GM12878 (cell line): ENCODE measurements at regions not wholly inside any gene's neighbourhood (a gene's known extent, or its start where the extent isn't known, plus 50 kb on each side); places are given as distances from the start of the nearest gene placed in this dataset.

Experiments used
- ATAC-seq: fragments of 200-7000 bp; cut with Tn5 transposase; 3 replicates; pipeline ENCODE4 v1.9.1; 2020; ENCODE audit warnings: mild to moderate bottlenecking, moderate library complexity
- BruUV-seq: library from RNA; stranded (reverse); fragments of 400-500 nt; replicated peaks from 2 replicates; lab custom pipeline; 2021; lab: Mats Ljungman, UMichigan
- CTCF ChIA-PET: fragments of 300-600 bp; sonication (Branson Sonifier 250); formaldehyde crosslinking; extraction: SDS; loops from one replicate; lab custom pipeline; 2021; ENCODE audit warnings: inconsistent platforms; lab: Yijun Ruan, JAX
- POLR2A ChIA-PET: fragments of 350-600 bp; formaldehyde crosslinking; extraction: SDS; loops from one replicate; lab custom pipeline; 2021; ENCODE audit warnings: inconsistent platforms; lab: Charles Lee
- RAD21 ChIA-PET: fragments of 300-600 bp; sonication (Branson Sonifier 250); formaldehyde crosslinking; loops from one replicate; lab custom pipeline; 2023; ENCODE audit warnings: antibody characterized with exemption; ENCODE audit not compliant: unreplicated experiment; lab: Charles Lee
- SMC1A ChIA-PET: fragments of 300-600 bp; sonication (Branson Sonifier 250); formaldehyde crosslinking; loops from one replicate; lab custom pipeline; 2023; ENCODE audit not compliant: unreplicated experiment, uncharacterized antibody; lab: Charles Lee
- DNase-seq: peaks from one replicate; pipeline ENCODE4 v3.0.0-alpha.2; 2011; ENCODE audit warnings: low read depth, low spot score
- FAIRE-seq: peaks from 3 replicates; lab custom pipeline; 2011; peaks lifted over from hg19 to GRCh38; lab: Jason Lieb, UNC
- H2AFZ ChIP-seq: 2 replicates; pipeline ENCODE4 v1.6.0; 2011; ENCODE audit warnings: low read depth, low read length, control low read depth; ENCODE audit not compliant: control insufficient read depth
- H3K27ac ChIP-seq: 2 replicates; pipeline ENCODE4 v1.5.1; 2011; ENCODE audit warnings: control low read depth; ENCODE audit not compliant: control insufficient read depth, insufficient read depth
- H3K27me3 ChIP-seq, 2 experiments: replicated peaks in 1 of 2; 2 replicates each; pipeline versions ENCODE4 v1.6.0 to v1.6.1; 2011; ENCODE audit warnings: low read length in 1 of 2; ENCODE audit not compliant: control insufficient read depth in 2 of 2, insufficient read depth in 2 of 2
- H3K36me3 ChIP-seq, 2 experiments: 2 replicates each; pipeline ENCODE4 v1.5.1; 2011; ENCODE audit warnings: low read length in 1 of 2; ENCODE audit not compliant: control insufficient read depth in 2 of 2, insufficient read depth in 2 of 2
- H3K4me1 ChIP-seq: 2 replicates; pipeline ENCODE4 v1.6.1; 2011; ENCODE audit warnings: mild to moderate bottlenecking, low read length, moderate library complexity, mixed read lengths; ENCODE audit not compliant: control insufficient read depth, insufficient read depth
- H3K4me2 ChIP-seq: 2 replicates; pipeline ENCODE4 v1.6.0; 2011; ENCODE audit warnings: control low read depth; ENCODE audit not compliant: control insufficient read depth, insufficient read depth
- H3K4me3 ChIP-seq: fragments of 200-600 bp; sonication (generic); 2 replicates; pipeline ENCODE4 v1.5.1; 2016
- H3K79me2 ChIP-seq: 2 replicates; pipeline ENCODE4 v1.6.0; 2011; ENCODE audit warnings: low read length; ENCODE audit not compliant: control insufficient read depth, insufficient read depth
- H3K9ac ChIP-seq: 2 replicates; pipeline ENCODE4 v1.8.0; 2011; ENCODE audit warnings: low read length, control low read depth, mixed read lengths; ENCODE audit not compliant: control insufficient read depth, insufficient read depth
- H3K9me3 ChIP-seq: replicated peaks from 3 replicates; pipeline ENCODE4 v1.5.1; 2011; ENCODE audit warnings: mild to moderate bottlenecking, low read length; ENCODE audit not compliant: control insufficient read depth, insufficient read depth
- H4K20me1 ChIP-seq: 2 replicates; pipeline ENCODE4 v1.6.0; 2011; ENCODE audit not compliant: control insufficient read depth, insufficient read depth
- ESRRA ChIP-seq: IDR thresholded peaks from 2 replicates; pipeline ENCODE4 v1.6.1; 2012; ENCODE audit warnings: mild to moderate bottlenecking, low read length, improper control_type of control experiment
- FOS ChIP-seq: IDR thresholded peaks from 3 replicates; pipeline ENCODE4 v1.6.1; 2011; ENCODE audit warnings: borderline replicate concordance; ENCODE audit not compliant: insufficient read length; ENCODE audit errors: extremely low read depth
- LARP7 ChIP-seq: fragments of 450-650 bp; IDR thresholded peaks from 2 replicates; pipeline ENCODE4 v1.6.1; 2017; ENCODE audit warnings: mild to moderate bottlenecking
- POLR2A ChIP-seq: IDR thresholded peaks from 2 replicates; pipeline ENCODE4 v1.6.1; 2011; ENCODE audit warnings: low read depth, mild to moderate bottlenecking, low read length
- SKIL ChIP-seq: fragments of 450-650 bp; IDR thresholded peaks from 2 replicates; pipeline ENCODE4 v1.6.1; 2017; ENCODE audit warnings: mild to moderate bottlenecking, low read depth, inconsistent platforms; ENCODE audit not compliant: poor library complexity, severe bottlenecking
- SREBF1 ChIP-seq: IDR thresholded peaks from 2 replicates; pipeline ENCODE4 v1.6.1; 2012; ENCODE audit warnings: mild to moderate bottlenecking, low read length
- TCF7 ChIP-seq: IDR thresholded peaks from 2 replicates; pipeline ENCODE4 v1.6.1; 2014; ENCODE audit warnings: antibody characterized with exemption, borderline replicate concordance
- WGBS: methylation state at CpG from one replicate; pipeline ENCODE4 v1.1.6; 2016; ENCODE audit warnings: low lambda C conversion rate; ENCODE audit not compliant: insufficient replicate concordance, insufficient coverage; ENCODE audit errors: missing lambda C conversion rate; 5-methylcytosine and 5-hydroxymethylcytosine counted together
- in situ Hi-C: fragments of 300-500 bp; cut with MboI; formaldehyde crosslinking; loops from 9 replicates; pipeline ENCODE4 v1.14.3; 2018; ENCODE audit warnings: mixed read lengths
- intact Hi-C: fragments of 100-400 bp; cut with micrococcal nuclease; formaldehyde crosslinking; loops from one replicate; pipeline ENCODE4 v1.14.2; 2022; ENCODE audit not compliant: unreplicated experiment

GRCh38 chr20:60143261-60143842 lies 185.1 kb downstream of the CDH26 start:
- no peaks in the 10 kb centered on the region for H3K4me1 ChIP-seq
- no peak overlapping the region for H3K9ac ChIP-seq
- in situ Hi-C loops (no loop called here), intact Hi-C loops (no loop called here)
- SMC1A ChIA-PET: no interaction called here
- no peaks in the 10 kb centered on the region for H3K79me2 ChIP-seq
- no peak for FAIRE-seq
- H3K9me3 ChIP-seq: no peaks in the 10 kb centered on the region
- ATAC-seq: no peak
- H3K36me3 ChIP-seq: no peaks in the 10 kb centered on the region
- no peak overlapping the region for H3K4me3 ChIP-seq
- H4K20me1 ChIP-seq: no peaks in the 10 kb centered on the region
- TF ChIP-seq ESRRA (no peak), POLR2A (no peak), TCF7 (no peak)
- DNase-seq: no peak
- WGBS: 0% methylated on average over 3 of the region's 3 CpGs
- no peak overlapping the region for H3K4me2 ChIP-seq
- CTCF ChIA-PET: no interaction called here
- no peak overlapping the region for H3K27ac ChIP-seq
- RAD21 ChIA-PET: no interaction called here
- H3K27me3 ChIP-seq: no peaks in the 10 kb centered on the region
- POLR2A ChIA-PET: no interaction called here
- BruUV-seq: no TSS peak
- H2AFZ ChIP-seq: no peak overlapping the region

GRCh38 chr20:60144404-60144803 lies 186.2 kb downstream of the CDH26 start:
- no peak overlapping the region for H3K4me3 ChIP-seq
- in situ Hi-C loops: no loop called here
- H3K27ac ChIP-seq: no peak overlapping the region
- H3K4me2 ChIP-seq: no peak overlapping the region
- BruUV-seq: no TSS peak
- DNase-seq (no peak), ATAC-seq (no peak)
- no peaks in the 10 kb centered on the region for H3K27me3 ChIP-seq
- ChIA-PET POLR2A (interaction anchor here (0.6 kb wide), 1 partner anchor 403 kb away, joined by 3 read pairs; no protein-coding TSS in a partner anchor), RAD21 (no interaction called here), SMC1A (no interaction called here)
- H3K79me2 ChIP-seq: no peaks in the 10 kb centered on the region
- 91% methylated on average over 3 of the region's 3 CpGs for WGBS
- H3K4me1 ChIP-seq: no peaks in the 10 kb centered on the region
- H3K36me3 ChIP-seq: no peaks in the 10 kb centered on the region
- H4K20me1 ChIP-seq: no peaks in the 10 kb centered on the region
- no peak overlapping the region for H3K9ac ChIP-seq
- TF ChIP-seq FOS: no peak
- TF ChIP-seq SKIL: no peak
- no peak for TF ChIP-seq LARP7
- TF ChIP-seq SREBF1: no peak
- TF ChIP-seq, all 136 proteins: peak for 0
- Histone ChIP-seq H2AFZ (no peak overlapping the region), H3K9me3 (no peaks in the 10 kb centered on the region)
- no peak for FAIRE-seq
- CTCF ChIA-PET: no interaction called here
- intact Hi-C loops: no loop called here
